HEK293 (cell line): ENCODE measurements at regions not wholly inside any gene's neighbourhood (a gene's known extent, or its start where the extent isn't known, plus 50 kb on each side); places are given as distances from the start of the nearest gene placed in this dataset.
"Not testable (repeated sequence)": the region's sequence is repeated elsewhere in the genome, so short reads cannot be mapped to it uniquely, and the experiment has no call there.

ENCODE experiments used
- CTCF ChIA-PET: fragments of 350-600 bp; formaldehyde crosslinking; extraction: SDS; loops from one replicate; lab custom pipeline; 2021; ENCODE audit warnings: antibody characterized with exemption; lab: Yijun Ruan, JAX
- POLR2A ChIA-PET: fragments of 300-600 bp; formaldehyde crosslinking; extraction: SDS; loops from one replicate; lab custom pipeline; 2020; ENCODE audit warnings: antibody characterized with exemption, inconsistent platforms; lab: Yijun Ruan, JAX
- H3K27ac ChIP-seq: fragments of 200-500 bp; sonication (Bioruptor generic); 2 replicates; pipeline ENCODE4 v1.5.1; 2014; ENCODE audit warnings: low read depth, low read length, control low read depth, inconsistent platforms; ENCODE audit errors: extremely low read depth
- H3K36me3 ChIP-seq, 2 experiments: fragments of 200-500 bp in 1 of 2; sonication (Bioruptor generic) in 1 of 2; 1 replicate in 1 of 2; 2 replicates in 1 of 2; pipeline ENCODE4 v1.5.1; 2014 to 2017; ENCODE audit warnings: inconsistent platforms in 2 of 2, low read length in 2 of 2; ENCODE audit not compliant: control insufficient read depth in 2 of 2, insufficient read depth in 1 of 2
- H3K4me1 ChIP-seq: fragments of 200-500 bp; sonication (Bioruptor generic); 2 replicates; pipeline ENCODE4 v1.5.1; 2014; ENCODE audit warnings: mild to moderate bottlenecking, low read length, inconsistent platforms; ENCODE audit not compliant: control insufficient read depth, insufficient read depth
- H3K4me3 ChIP-seq: 2 replicates; pipeline ENCODE4 v1.5.1; 2011; ENCODE audit warnings: low read depth, mild to moderate bottlenecking, control low read depth, low read length, moderate library complexity
- H3K9me3 ChIP-seq: fragments of 200-500 bp; sonication (Bioruptor generic); 2 replicates; pipeline ENCODE4 v1.5.1; 2014; ENCODE audit warnings: low read depth, low read length, inconsistent platforms; ENCODE audit not compliant: control insufficient read depth, insufficient read depth
- GLI2 ChIP-seq: fragments of 450-650 bp; formaldehyde crosslinking; IDR thresholded peaks from 2 replicates; pipeline ENCODE4; 2017; ENCODE audit warnings: missing biosample characterization, missing genetic modification characterization, low read depth, borderline replicate concordance
- INSM2 ChIP-seq: fragments of 450-650 bp; formaldehyde crosslinking; IDR thresholded peaks from 2 replicates; pipeline ENCODE4 v1.5.1; 2016; ENCODE audit warnings: missing biosample characterization, missing genetic modification characterization
- KLF9 ChIP-seq: fragments of 450-650 bp; formaldehyde crosslinking; IDR thresholded peaks from 2 replicates; pipeline ENCODE4 v1.5.1; 2016; ENCODE audit warnings: missing biosample characterization, missing genetic modification characterization, low read depth
- MEIS1 ChIP-seq: sonication (generic); formaldehyde crosslinking; IDR thresholded peaks from 2 replicates; pipeline ENCODE4 v1.8.1; 2022; ENCODE audit warnings: missing genetic modification reagents, mild to moderate bottlenecking, borderline replicate concordance
- MYNN ChIP-seq: fragments of 450-650 bp; formaldehyde crosslinking; IDR thresholded peaks from 2 replicates; pipeline ENCODE4 v1.5.1; 2016; ENCODE audit warnings: missing biosample characterization, missing genetic modification characterization, borderline replicate concordance
- PBX3 ChIP-seq: sonication (generic); formaldehyde crosslinking; IDR thresholded peaks from 2 replicates; pipeline ENCODE4 v1.8.1; 2022; ENCODE audit warnings: mild to moderate bottlenecking, moderate library complexity, missing genetic modification reagents
- PRDM10 ChIP-seq: fragments of 450-650 bp; formaldehyde crosslinking; IDR thresholded peaks from 2 replicates; pipeline ENCODE4 v1.5.1; 2016; ENCODE audit warnings: missing biosample characterization, missing genetic modification characterization
- REPIN1 ChIP-seq: fragments of 450-650 bp; formaldehyde crosslinking; IDR thresholded peaks from 2 replicates; pipeline ENCODE4 v1.5.1; 2017; ENCODE audit warnings: missing biosample characterization, missing genetic modification characterization, low read depth
- TCF7L2 ChIP-seq: IDR thresholded peaks from 2 replicates; pipeline ENCODE4 v1.6.1; 2011; ENCODE audit warnings: low read depth, mild to moderate bottlenecking, inconsistent platforms, low read length, moderate library complexity, borderline replicate concordance
- ZIC2 ChIP-seq: fragments of 450-650 bp; formaldehyde crosslinking; IDR thresholded peaks from 2 replicates; pipeline ENCODE4 v1.5.1; 2016; ENCODE audit warnings: missing biosample characterization, missing genetic modification characterization
- ZNF140 ChIP-seq: fragments of 450-650 bp; formaldehyde crosslinking; IDR thresholded peaks from 2 replicates; pipeline ENCODE4 v1.5.1; 2016; ENCODE audit warnings: missing biosample characterization, missing genetic modification characterization
- ZNF223 ChIP-seq: fragments of 450-650 bp; formaldehyde crosslinking; IDR thresholded peaks from 2 replicates; pipeline ENCODE4 v1.5.1; 2016; ENCODE audit warnings: missing biosample characterization, missing genetic modification characterization
- ZNF23 ChIP-seq: fragments of 450-650 bp; formaldehyde crosslinking; IDR thresholded peaks from 2 replicates; pipeline ENCODE4 v1.5.1; 2016; ENCODE audit warnings: missing biosample characterization, missing genetic modification characterization, borderline replicate concordance
- ZNF26 ChIP-seq: fragments of 450-650 bp; formaldehyde crosslinking; IDR thresholded peaks from 2 replicates; pipeline ENCODE4 v1.5.1; 2016; ENCODE audit warnings: missing biosample characterization, missing genetic modification characterization
- ZNF302 ChIP-seq: fragments of 450-650 bp; formaldehyde crosslinking; IDR thresholded peaks from 2 replicates; pipeline ENCODE4 v1.5.1; 2016; ENCODE audit warnings: missing biosample characterization, missing genetic modification characterization, low read depth
- ZNF433 ChIP-seq: fragments of 450-650 bp; formaldehyde crosslinking; IDR thresholded peaks from 2 replicates; pipeline ENCODE4 v1.5.1; 2016; ENCODE audit warnings: missing biosample characterization, missing genetic modification characterization, low read depth
- ZNF501 ChIP-seq: fragments of 450-650 bp; formaldehyde crosslinking; IDR thresholded peaks from 2 replicates; pipeline ENCODE4 v1.5.1; 2016; ENCODE audit warnings: missing biosample characterization, missing genetic modification characterization
- ZNF571 ChIP-seq: fragments of 450-650 bp; formaldehyde crosslinking; IDR thresholded peaks from 2 replicates; pipeline ENCODE4 v1.5.0; 2017; ENCODE audit warnings: missing biosample characterization, missing genetic modification characterization
- ZNF600 ChIP-seq: fragments of 450-650 bp; formaldehyde crosslinking; IDR thresholded peaks from 2 replicates; pipeline ENCODE4 v1.5.1; 2016; ENCODE audit warnings: missing biosample characterization, missing genetic modification characterization
- ZNF658 ChIP-seq: fragments of 450-650 bp; formaldehyde crosslinking; IDR thresholded peaks from 2 replicates; pipeline ENCODE4; 2016; ENCODE audit warnings: missing biosample characterization, missing genetic modification characterization
- ZNF660 ChIP-seq: fragments of 450-650 bp; IDR thresholded peaks from 2 replicates; pipeline ENCODE4 v1.5.1; 2018; ENCODE audit warnings: missing biosample characterization, mild to moderate bottlenecking, missing genetic modification characterization
- ZNF707 ChIP-seq: fragments of 450-650 bp; formaldehyde crosslinking; IDR thresholded peaks from 2 replicates; pipeline ENCODE4 v1.5.1; 2016; ENCODE audit warnings: missing biosample characterization, missing genetic modification characterization
- ZNF747 ChIP-seq: fragments of 450-650 bp; formaldehyde crosslinking; IDR thresholded peaks from 2 replicates; pipeline ENCODE4 v1.5.1; 2016; ENCODE audit warnings: missing biosample characterization, missing genetic modification characterization
- ZSCAN30 ChIP-seq: fragments of 450-650 bp; IDR thresholded peaks from 2 replicates; pipeline ENCODE4 v1.5.1; 2018; ENCODE audit warnings: missing biosample characterization, mild to moderate bottlenecking, missing genetic modification characterization, moderate library complexity
- ZSCAN4 ChIP-seq: fragments of 450-650 bp; formaldehyde crosslinking; IDR thresholded peaks from 2 replicates; pipeline ENCODE4 v1.5.1; 2017; ENCODE audit warnings: missing biosample characterization, missing genetic modification characterization

- TF ChIP-seq GLI2 (tag by site-specific recombination): no peak
- TF ChIP-seq ZNF26: no peak
- TF ChIP-seq TCF7L2: no peak
- no peak for TF ChIP-seq ZNF223
- TF ChIP-seq KLF9 (tag by site-specific recombination): no peak
Observed at GRCh38 chr3:27034255-27034654, 334.9 kb downstream of the NEK10 start (continued).

- H3K36me3 ChIP-seq: no peaks in the 10 kb centered on the region
- no peak overlapping the region for H3K4me3 ChIP-seq
- TF ChIP-seq REPIN1 (tag by site-specific recombination) (no peak), ZSCAN4 (tag by site-specific recombination) (no peak), ZNF433 (tag by site-specific recombination) (no peak), ZNF600 (tag by site-specific recombination) (no peak), ZNF302 (tag by site-specific recombination) (no peak), PRDM10 (tag by site-specific recombination) (no peak), ZNF707 (tag by site-specific recombination) (no peak), ZNF747 (tag by site-specific recombination) (no peak), PBX3 (CRISPR knock-in tag) (no peak), ZNF660 (tag by site-specific recombination) (no peak), ZNF501 (no peak), INSM2 (tag by site-specific recombination) (no peak), ZIC2 (tag by site-specific recombination) (no peak), ZNF23 (tag by site-specific recombination) (no peak), ZNF658 (tag by site-specific recombination) (no peak), MEIS1 (CRISPR knock-in tag) (no peak), ZNF571 (tag by site-specific recombination) (no peak), ZNF140 (tag by site-specific recombination) (no peak), ZSCAN30 (tag by site-specific recombination) (no peak), MYNN (tag by site-specific recombination) (no peak)
- CTCF ChIA-PET: no interaction called here
- POLR2A ChIA-PET: no interaction called here
- no peaks in the 10 kb centered on the region for H3K4me1 ChIP-seq
- H3K27ac ChIP-seq: no peak overlapping the region
- H3K9me3 ChIP-seq: no peaks in the 10 kb centered on the region
Observed at GRCh38 chr3:27040674-27041073, 328.5 kb downstream of the NEK10 start.

GRCh38 chr3:27042541-27042940 is 326.6 kb downstream of the NEK10 start:
- H3K36me3 ChIP-seq, CTCF ChIA-PET, POLR2A ChIA-PET, H3K4me1 ChIP-seq, H3K4me3 ChIP-seq, H3K27ac ChIP-seq, H3K9me3 ChIP-seq: not testable (repeated sequence)
